ENCODE measurements at regions not wholly inside any gene's neighbourhood (a gene's known extent, or its start where the extent isn't known, plus 50 kb on each side); places are given as distances from the start of the nearest gene placed in this dataset.

DNA sequence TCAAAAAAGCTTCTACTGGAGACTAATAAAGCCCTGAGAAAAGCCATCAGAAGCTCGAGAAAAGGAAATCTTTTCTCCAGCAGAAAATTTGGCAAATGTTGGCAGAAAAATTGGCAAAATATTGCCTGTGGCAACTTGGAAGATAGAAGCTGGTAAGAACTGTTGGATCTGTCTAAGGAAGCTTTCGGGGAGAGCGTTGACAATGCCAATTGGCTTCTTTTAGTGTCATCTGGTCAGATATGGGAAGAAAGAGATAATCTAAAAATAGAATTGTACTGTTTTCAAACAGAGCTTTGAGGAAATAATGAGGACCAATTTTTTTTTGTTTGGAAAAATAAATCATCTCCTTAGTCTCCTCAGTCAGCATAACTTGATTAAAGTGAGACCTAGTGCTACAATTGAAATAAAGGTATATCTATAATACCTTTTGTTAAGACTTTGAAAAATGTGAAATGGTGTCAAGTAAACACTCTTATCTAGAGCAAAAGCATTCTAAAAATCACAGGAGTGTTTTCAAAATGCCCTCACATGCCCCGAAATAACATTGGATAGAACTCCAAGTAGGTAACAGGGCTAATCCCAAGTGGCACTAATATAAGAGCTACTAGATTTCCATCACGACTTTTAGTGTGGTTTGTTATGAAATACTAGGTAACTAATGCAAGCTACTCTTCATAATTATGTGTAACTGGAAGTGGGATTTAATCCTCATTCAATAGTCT, 882.2 kb upstream of the B3GALT2 start:
- TF ChIP-seq CTCF (IDR thresholded peaks at IDR 0.05; ENCODE audit: low read depth, low read length, poor library complexity, severe bottlenecking) (no peak), EZH2phosphoT487 (IDR thresholded peaks at IDR 0.05; ENCODE audit: borderline replicate concordance, low read length) (no peak)
